Peyer's patch (tissue), 4 donors: ENCODE measurements at regions not wholly inside any gene's neighbourhood (a gene's known extent, or its start where the extent isn't known, plus 50 kb on each side); places are given as distances from the start of the nearest gene placed in this dataset.

ENCODE experiments used
- CTCF ChIP-seq, 6 experiments: fragments of 450-650 bp in 4 of 6; fragments of 200-600 bp in 2 of 6; sonication (generic) in 1 of 6; IDR thresholded peaks; one replicate each; pipeline ENCODE4 v1.5.1; 2017 to 2019; ENCODE audit warnings: antibody characterized with exemption in 6 of 6, mild to moderate bottlenecking in 3 of 6, moderate library complexity in 1 of 6
- POLR2A ChIP-seq, 2 donors: fragments of 450-650 bp; IDR thresholded peaks; one replicate each; pipeline ENCODE4 v1.5.1; 2017; ENCODE audit warnings: antibody characterized with exemption in 2 of 2, mild to moderate bottlenecking in 2 of 2, moderate library complexity in 2 of 2

DNA sequence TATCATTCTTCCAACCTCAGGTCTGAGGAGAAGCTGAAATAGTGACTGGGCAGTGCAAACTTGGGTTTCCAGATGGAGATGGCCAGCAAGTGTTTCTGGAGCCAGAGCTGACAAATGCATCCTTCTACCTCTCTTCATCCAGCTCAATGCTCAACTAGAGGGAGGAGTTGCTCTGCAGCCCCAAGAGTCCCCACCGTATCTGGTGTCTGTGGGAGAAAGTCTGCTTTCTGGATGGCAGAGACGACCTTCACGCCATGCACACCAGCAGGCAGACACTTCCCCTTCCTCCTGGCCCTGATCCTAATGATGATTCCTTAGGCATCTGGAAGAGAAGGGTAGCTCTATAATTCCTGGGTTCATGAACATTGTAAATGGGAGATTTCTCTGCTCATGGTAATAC lies 127.4 kb upstream of the SPACA1 start:
- TF ChIP-seq CTCF (IDR thresholded peaks at IDR 0.05) (no peak), POLR2A (IDR thresholded peaks at IDR 0.05) (no peak)
